ENCODE measurements at regions not wholly inside any gene's neighbourhood (a gene's known extent, or its start where the extent isn't known, plus 50 kb on each side); places are given as distances from the start of the nearest gene placed in this dataset.
A peak's percentile ranks its signal among the peaks of the same experiment; 100 is the strongest.
"Not testable (repeated sequence)": the region's sequence is repeated elsewhere in the genome, so short reads cannot be mapped to it uniquely, and the experiment has no call there.

DNA sequence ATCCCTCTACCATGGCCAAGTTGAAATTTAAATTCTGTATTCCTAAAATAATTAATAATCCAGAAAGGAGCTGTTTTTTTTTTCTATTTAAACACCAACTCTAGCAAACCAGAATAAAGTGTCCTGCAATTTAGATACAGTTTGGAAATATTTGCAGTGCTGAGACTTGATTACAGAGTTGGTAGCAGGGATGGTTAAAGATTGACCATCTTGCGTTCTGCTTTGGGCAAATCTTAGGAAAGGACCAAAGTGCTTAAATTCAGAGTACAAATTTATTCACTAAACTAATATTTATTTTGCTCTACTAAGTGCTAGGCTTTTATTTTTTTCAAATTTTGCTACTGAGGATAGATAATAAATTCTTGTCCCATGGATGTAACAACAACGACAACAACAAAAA, 180.2 kb upstream of the AADAT start:
- no peak for DNase-seq

- peak; percentile 69 for DNase-seq
These were observed 169.9 kb upstream of the AADAT start for GRCh38 chr4:170259631-170260153.

DNA sequence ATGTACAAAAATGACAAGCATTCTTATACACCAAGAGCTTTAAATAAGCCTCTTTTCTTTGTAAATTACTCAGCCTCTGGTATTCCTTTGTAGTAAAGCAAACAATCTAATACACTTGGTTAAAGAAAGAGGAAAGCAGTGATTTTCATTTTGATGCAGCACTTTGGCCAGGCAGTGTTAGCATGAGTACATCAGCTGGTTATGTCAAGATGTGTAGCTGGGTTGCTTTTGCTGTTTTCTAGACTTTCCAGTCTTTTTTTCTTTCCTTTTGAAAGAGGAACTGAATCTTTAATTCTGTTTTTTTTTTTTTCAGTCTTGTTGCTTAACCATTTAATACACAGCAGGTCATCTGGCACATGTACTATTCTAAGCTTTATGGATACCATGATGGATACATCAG, 167.1 kb upstream of the AADAT start:
- no peak for DNase-seq

DNA sequence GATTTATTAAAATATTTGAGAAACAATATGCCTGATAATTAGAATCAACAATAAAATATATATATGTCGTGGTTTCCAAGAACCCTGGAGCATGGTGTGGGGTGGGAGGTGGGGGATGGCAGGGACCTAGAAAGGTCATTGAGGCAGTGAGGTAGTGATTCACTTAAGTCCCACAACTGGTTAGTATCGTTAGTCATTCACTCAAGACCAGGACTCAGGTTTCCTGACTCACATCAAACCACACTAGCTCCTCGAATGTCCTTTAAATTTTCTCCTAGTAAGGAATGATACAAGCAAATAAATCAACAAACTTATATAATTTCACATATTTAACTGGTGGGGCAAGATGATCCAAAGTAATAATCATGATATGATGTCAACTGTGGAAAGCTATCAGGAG, 158.8 kb upstream of the AADAT start:
- DNase-seq, result no peak

GRCh38 chr4:170248029-170248428, 158.3 kb upstream of the AADAT start:
- DNase-seq, result no peak

DNA sequence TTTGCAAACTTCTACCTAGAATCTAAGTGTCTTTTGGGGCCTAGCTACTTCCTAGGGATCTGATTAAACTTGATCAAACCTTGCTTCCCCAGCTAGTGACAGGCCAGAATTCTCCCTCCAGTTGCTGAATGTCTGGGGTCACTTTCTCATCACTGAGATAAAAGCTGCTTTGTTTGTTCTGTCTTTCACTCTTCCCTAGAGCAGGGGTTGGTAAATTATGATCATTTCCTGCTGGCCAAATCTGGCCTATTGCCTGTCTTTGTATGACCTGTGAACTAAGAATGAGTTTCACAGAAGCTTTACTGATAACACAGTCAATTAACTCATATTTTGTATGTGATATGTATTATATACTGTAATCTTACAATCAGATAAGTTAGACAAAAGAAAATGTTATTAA, 157.8 kb upstream of the AADAT start:
- no peak for DNase-seq

DNA sequence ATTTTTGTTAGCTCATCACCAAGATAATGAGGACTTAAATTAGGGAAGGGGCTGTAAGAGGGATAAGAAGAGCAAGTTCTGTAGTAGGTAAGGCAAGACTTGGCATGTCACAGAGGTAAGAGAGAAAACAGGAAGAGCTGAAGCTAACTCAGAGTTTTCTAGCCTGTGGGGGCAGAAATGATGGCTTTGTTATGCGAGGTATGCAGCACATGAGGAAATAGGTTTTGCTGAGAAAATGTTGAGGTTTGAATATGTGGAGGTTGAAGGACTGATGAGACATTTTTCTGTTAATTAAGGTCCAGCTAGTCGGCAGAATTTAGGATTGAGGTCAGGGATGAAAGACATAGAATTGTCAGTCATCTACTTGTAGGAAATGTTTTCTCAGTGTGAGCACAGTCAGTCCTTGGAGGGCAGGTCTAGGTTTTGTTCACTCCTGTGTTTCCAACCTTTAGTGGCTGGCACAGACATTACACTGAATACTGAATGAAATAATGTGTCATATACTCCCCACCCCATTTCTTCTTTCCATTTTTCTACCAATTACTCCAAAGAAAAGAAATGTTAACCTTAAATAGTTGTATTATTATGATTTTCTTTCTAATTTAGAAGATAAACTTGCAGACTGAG, 154.0 kb upstream of the AADAT start:
- no peak for DNase-seq

GRCh38 chr4:170242471-170242870, 152.7 kb upstream of the AADAT start:
- DNase-seq, result no peak

GRCh38 chr4:170234800-170235199, 145.0 kb upstream of the AADAT start:
- DNase-seq, result no peak

DNA sequence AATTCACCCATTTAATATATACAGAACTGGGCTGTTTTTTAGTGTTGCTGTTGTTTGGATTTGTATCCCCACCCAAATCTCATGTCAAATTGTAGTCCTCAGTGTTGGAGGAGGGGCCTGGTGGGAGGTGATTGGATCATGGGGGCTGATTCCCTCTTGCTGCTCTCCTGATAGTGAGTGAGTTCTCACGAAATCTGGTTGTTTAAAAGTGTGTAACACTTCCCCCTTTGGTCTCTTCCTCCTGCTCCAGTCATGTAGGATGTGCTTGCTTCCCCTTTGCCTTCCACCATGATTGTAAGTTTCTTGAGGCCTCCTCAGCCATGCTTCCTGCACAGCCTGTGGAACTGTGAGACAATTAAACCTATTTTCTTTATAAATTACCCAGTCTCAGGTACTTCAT, 141.6 kb upstream of the AADAT start:
- no peak for DNase-seq

DNA sequence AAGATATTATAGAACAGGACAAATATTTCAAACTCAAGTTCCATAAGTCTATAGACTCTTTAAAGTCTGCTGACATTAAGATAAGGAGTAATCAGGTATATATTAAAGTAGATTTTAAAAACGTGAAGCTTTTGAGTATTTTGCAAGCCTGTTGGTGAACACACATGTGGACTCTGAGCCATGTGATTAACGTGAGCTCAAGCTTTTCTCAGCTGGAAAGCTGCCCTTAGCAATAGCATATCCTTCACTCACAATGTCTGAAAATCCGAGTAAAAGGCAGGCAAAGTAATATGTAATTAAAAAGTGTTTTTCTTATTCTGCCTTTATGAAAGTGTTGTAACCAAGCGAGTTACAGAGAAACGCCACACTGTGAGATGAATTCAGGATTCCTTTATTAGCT, 140.5 kb upstream of the AADAT start:
- DNase-seq, result no peak

DNA sequence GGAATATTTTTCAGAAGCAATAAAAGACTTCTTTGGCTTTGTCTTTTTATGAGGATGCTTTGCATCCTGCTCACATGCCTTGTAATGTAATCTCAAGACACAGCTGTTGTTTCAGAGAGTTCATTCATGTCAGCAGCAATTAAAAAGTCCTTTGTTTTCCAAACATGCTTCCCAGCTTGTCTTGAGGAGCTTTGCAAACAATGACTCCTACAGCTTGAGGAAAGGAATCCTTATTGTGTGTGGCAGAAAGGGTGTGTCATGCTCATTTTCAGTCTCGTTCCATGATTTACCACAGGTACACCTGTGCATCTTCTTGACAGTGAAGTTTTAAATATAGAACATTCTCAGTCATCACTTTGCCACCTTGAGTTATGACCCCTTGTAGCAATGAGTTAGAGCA, 139.2 kb upstream of the AADAT start:
- no peak for DNase-seq

DNA sequence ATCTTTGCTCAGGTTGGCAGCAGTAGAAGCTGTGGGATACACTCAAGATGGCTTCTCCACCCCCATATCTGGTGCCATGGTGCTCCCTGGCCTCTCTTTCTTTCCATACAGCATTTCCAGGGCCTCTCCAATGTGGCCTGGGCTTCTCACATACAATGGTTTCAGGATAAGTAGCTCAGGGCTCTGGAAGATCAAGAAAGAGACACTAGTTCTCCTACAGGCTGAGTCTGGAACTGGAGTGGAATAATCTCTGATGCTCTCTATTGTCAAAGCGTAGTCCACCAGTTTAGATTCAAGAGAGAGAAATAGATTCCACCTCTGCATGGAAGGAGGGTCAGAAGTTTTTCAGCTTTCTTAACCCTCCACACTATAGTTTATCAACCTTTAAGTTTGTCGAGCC, 138.2 kb upstream of the AADAT start:
- DNase-seq, result no peak

DNA sequence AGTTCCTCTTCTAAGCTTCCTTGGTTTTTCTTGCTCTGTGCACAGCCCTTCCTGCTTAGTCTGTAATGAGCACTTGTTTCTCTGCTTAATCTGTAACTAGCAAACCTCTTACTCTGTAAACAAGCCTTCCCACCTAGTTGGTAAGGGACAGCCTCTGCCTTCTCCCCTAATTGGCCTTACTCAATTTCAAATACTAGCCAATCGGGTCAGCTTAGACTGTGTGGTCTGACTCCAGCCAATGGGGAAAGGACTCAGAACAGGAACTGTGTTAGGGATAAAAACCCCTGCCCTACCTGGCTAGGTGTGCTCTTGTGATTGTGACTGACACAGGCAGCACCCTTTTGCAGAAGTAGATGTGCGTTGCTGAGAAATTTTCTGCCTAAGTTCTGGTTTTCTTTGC, 136.5 kb upstream of the AADAT start:
- DNase-seq, result no peak

- DNase-seq, result no peak
These were observed 125.0 kb upstream of the AADAT start for GRCh38 chr4:170214731-170215130.

DNA sequence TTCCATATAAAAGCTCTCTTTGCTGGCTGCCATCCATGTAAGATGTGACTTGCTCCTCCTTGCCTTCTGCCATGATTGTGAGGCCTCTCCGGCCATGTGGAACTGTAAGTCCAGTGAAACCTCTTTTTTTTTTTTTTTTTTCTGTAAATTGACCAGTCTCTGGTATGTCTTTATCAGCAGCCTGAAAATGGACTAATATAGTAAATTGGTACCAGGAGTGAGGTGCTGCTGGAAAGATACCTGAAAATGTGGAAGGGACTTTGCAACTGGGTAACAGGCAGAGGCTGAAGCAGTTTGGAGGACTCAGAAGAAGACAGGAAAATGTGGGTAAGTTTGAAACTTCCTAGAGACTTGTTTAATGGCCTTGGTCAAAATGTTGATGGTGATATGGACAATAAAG, 124.3 kb upstream of the AADAT start:
- DNase-seq, result no peak

GRCh38 chr4:170202721-170203120, 113.0 kb upstream of the AADAT start:
- DNase-seq, result no peak

DNA sequence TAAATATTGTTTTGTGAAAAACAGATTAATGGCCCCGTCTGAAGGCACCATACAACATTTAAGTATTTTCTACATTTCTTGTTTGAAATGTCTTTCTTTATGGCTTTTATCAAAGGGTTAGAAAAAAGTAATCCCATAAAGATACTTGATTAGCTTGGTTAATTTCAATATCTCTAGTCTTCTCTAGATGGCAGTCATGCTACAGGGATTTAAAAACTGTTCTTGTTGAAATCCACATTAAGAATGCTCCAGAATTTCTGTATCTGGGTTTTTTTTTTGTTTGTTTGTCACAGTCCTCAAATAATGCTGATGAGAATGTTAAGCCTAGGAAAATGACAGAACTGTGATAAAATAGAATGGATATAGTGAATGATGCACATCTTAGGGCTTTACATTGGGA, 109.0 kb upstream of the AADAT start:
- DNase-seq, result no peak

GRCh38 chr4:170194794-170195193, 105.0 kb upstream of the AADAT start:
- not testable (repeated sequence) for DNase-seq

- DNase-seq, result no peak
These were observed 103.7 kb upstream of the AADAT start for GRCh38 chr4:170193496-170193895.

- no peak for DNase-seq
These were observed 100.5 kb upstream of the AADAT start for GRCh38 chr4:170190265-170190664.

DNA sequence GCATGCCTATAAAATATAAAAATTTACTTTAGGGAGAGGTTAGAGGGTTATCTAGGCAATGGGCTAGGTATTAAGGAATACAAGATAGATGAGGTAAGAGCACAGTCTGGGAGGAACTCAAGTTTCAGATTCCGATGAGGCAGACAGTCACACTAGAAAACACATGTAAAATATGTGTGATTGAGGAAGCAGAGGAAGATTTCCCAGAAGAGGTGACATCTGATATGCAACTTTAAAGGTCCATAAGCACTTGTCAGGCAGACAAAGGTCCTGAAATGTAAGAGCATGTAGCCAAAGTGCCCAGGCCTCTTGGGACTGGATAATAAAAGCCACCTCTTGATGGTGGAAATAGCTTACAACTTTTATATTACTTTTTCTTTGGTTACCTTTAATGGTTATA, 81.1 kb upstream of the AADAT start:
- DNase-seq, result no peak

DNA sequence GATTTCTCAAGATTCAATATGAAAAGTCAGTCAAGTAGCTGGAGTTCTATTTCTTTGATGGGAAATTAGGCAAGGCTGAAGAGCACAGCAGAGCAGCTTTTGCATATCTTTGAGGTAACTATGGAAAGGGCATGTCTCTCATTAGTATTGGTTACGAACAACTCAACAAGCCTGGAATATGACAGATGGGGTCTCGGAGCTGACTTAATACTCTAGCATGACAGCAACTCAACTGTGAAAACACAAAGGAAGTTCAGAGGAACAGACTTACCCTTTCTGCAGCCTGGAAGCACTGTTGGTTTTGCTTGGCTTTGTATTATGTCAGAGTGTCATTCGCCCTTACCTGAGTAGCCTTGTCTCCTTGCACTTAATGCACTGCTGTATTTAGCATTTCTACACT, 79.9 kb upstream of the AADAT start:
- no peak for DNase-seq

GRCh38 chr4:170167678-170168077, 77.9 kb upstream of the AADAT start:
- DNase-seq, result no peak

DNA sequence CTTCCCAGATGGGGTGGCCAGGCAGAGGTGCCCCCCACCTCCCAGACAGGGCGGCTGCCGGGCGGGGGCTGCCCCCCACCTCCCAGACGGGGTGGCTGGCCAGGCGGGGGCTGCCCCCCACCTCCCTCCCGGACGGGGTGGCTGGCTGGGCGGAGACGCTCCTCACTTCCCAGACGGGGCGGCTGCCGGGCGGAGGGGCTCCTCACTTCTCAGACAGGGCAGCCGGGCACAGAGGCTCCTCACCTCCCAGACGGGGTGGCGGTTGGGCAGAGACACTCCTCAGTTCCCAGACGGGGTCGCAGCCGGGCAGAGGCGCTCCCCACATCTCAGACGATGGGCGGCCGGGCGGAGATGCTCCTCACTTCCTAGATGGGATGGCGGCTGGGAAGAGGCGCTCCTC, 76.4 kb upstream of the AADAT start:
- not testable (repeated sequence) for DNase-seq

Measured in skin of body (tissue), 1 donor.